HEK293 (cell line): ENCODE measurements at regions not wholly inside any gene's neighbourhood (a gene's known extent, or its start where the extent isn't known, plus 50 kb on each side); places are given as distances from the start of the nearest gene placed in this dataset.

Experiments
- IKZF3 ChIP-seq: fragments of 450-650 bp; IDR thresholded peaks from 2 replicates; pipeline ENCODE4 v1.5.0; 2018; ENCODE audit warnings: missing biosample characterization, mild to moderate bottlenecking, missing genetic modification characterization, moderate library complexity
- RBAK ChIP-seq: fragments of 450-650 bp; formaldehyde crosslinking; IDR thresholded peaks from 2 replicates; pipeline ENCODE4 v1.5.1; 2016; ENCODE audit warnings: missing biosample characterization, missing genetic modification characterization
- TRIM28 ChIP-seq: IDR thresholded peaks from 2 replicates; pipeline ENCODE4 v1.6.1; 2011; ENCODE audit warnings: low read length, control low read depth, borderline replicate concordance
- ZBTB1 ChIP-seq: fragments of 450-650 bp; formaldehyde crosslinking; IDR thresholded peaks from 2 replicates; pipeline ENCODE4 v1.5.1; 2016; ENCODE audit warnings: missing biosample characterization, missing genetic modification characterization
- ZNF274 ChIP-seq, 2 experiments: fragments of 200-500 bp in 1 of 2; fragments of 450-650 bp in 1 of 2; sonication (Bioruptor generic) in 1 of 2; formaldehyde crosslinking in 1 of 2; IDR thresholded peaks; 2 replicates each; pipeline versions ENCODE4 v1.5.1 to v1.6.1; 2014 to 2016; ENCODE audit warnings: borderline replicate concordance in 1 of 2, inconsistent platforms in 1 of 2, low read length in 1 of 2, missing biosample characterization in 1 of 2, missing genetic modification characterization in 1 of 2
- ZNF341 ChIP-seq: fragments of 450-650 bp; formaldehyde crosslinking; IDR thresholded peaks from 2 replicates; pipeline ENCODE4; 2016; ENCODE audit warnings: low read depth, missing biosample characterization, missing genetic modification characterization
- ZNF768 ChIP-seq: fragments of 450-650 bp; formaldehyde crosslinking; IDR thresholded peaks from 2 replicates; pipeline ENCODE4 v1.5.1; 2018; ENCODE audit warnings: missing biosample characterization, mild to moderate bottlenecking, missing genetic modification characterization
- TF ChIP-seq, protein P1 (sequence below): fragments of 450-650 bp; formaldehyde crosslinking; IDR thresholded peaks from 2 replicates; pipeline ENCODE4 v1.5.1; 2016; ENCODE audit warnings: missing biosample characterization, missing genetic modification characterization
- TF ChIP-seq, protein P2 (sequence below): fragments of 450-650 bp; formaldehyde crosslinking; IDR thresholded peaks from 2 replicates; pipeline ENCODE4 v1.5.1; 2016; ENCODE audit warnings: missing biosample characterization, missing genetic modification characterization
- TF ChIP-seq, protein P3 (sequence below): fragments of 450-650 bp; formaldehyde crosslinking; IDR thresholded peaks from 2 replicates; pipeline ENCODE4 v1.5.1; 2016; ENCODE audit warnings: missing biosample characterization, missing genetic modification characterization
- TF ChIP-seq, protein P4 (sequence below): fragments of 450-650 bp; formaldehyde crosslinking; IDR thresholded peaks from 2 replicates; pipeline ENCODE4 v1.5.1; 2016; ENCODE audit warnings: missing biosample characterization, missing genetic modification characterization
- TF ChIP-seq, protein P5 (sequence below): fragments of 450-650 bp; formaldehyde crosslinking; IDR thresholded peaks from 2 replicates; pipeline ENCODE4; 2016; ENCODE audit warnings: missing biosample characterization, missing genetic modification characterization
- TF ChIP-seq, protein P6 (sequence below): fragments of 450-650 bp; formaldehyde crosslinking; conservative IDR thresholded peaks from 2 replicates; pipeline ENCODE4 v1.5.1; 2016; ENCODE audit warnings: low read depth, missing biosample characterization, missing genetic modification characterization
- TF ChIP-seq, protein P7 (sequence below): fragments of 450-650 bp; formaldehyde crosslinking; IDR thresholded peaks from 2 replicates; pipeline ENCODE4 v1.5.1; 2016; ENCODE audit warnings: missing biosample characterization, missing genetic modification characterization

DNA sequence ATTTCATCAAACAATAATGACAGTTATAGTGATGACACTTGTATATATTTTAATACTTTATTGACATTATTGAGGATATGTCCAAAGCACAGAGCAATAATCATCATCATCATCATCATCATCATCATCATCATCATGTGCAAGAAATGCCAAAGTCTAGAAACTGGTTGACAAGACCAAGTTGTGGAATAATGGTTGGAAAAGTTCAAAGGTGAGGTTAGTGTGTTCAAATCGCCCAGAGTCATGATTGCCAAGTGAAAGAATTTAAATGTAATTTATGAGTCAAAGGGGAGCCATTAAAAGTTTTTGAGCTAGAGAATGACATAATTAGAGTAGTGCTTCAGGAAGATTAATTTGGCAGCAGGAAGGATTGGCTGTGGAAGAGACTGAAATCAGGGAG is 852.4 kb downstream of the SORCS1 start:
- TF ChIP-seq, protein P1, sequence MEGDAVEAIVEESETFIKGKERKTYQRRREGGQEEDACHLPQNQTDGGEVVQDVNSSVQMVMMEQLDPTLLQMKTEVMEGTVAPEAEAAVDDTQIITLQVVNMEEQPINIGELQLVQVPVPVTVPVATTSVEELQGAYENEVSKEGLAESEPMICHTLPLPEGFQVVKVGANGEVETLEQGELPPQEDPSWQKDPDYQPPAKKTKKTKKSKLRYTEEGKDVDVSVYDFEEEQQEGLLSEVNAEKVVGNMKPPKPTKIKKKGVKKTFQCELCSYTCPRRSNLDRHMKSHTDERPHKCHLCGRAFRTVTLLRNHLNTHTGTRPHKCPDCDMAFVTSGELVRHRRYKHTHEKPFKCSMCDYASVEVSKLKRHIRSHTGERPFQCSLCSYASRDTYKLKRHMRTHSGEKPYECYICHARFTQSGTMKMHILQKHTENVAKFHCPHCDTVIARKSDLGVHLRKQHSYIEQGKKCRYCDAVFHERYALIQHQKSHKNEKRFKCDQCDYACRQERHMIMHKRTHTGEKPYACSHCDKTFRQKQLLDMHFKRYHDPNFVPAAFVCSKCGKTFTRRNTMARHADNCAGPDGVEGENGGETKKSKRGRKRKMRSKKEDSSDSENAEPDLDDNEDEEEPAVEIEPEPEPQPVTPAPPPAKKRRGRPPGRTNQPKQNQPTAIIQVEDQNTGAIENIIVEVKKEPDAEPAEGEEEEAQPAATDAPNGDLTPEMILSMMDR (tag by site-specific recombination), result no peak
- TF ChIP-seq, protein P2, sequence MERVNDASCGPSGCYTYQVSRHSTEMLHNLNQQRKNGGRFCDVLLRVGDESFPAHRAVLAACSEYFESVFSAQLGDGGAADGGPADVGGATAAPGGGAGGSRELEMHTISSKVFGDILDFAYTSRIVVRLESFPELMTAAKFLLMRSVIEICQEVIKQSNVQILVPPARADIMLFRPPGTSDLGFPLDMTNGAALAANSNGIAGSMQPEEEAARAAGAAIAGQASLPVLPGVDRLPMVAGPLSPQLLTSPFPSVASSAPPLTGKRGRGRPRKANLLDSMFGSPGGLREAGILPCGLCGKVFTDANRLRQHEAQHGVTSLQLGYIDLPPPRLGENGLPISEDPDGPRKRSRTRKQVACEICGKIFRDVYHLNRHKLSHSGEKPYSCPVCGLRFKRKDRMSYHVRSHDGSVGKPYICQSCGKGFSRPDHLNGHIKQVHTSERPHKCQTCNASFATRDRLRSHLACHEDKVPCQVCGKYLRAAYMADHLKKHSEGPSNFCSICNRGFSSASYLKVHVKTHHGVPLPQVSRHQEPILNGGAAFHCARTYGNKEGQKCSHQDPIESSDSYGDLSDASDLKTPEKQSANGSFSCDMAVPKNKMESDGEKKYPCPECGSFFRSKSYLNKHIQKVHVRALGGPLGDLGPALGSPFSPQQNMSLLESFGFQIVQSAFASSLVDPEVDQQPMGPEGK (tag by site-specific recombination), result no peak
- TF ChIP-seq, protein P3, sequence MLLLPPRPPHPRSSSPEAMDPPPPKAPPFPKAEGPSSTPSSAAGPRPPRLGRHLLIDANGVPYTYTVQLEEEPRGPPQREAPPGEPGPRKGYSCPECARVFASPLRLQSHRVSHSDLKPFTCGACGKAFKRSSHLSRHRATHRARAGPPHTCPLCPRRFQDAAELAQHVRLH, result no peak
- TF ChIP-seq ZNF274 (IDR thresholded peaks at IDR 0.05; ENCODE audit: low read length) (no peak), ZNF274 (tag by site-specific recombination; IDR thresholded peaks at IDR 0.05; ENCODE audit: borderline replicate concordance) (no peak), IKZF3 (tag by site-specific recombination) (no peak), ZNF341 (tag by site-specific recombination) (no peak), ZNF768 (no peak), ZBTB1 (no peak), TRIM28 (no peak), RBAK (no peak)
- TF ChIP-seq, protein P4, sequence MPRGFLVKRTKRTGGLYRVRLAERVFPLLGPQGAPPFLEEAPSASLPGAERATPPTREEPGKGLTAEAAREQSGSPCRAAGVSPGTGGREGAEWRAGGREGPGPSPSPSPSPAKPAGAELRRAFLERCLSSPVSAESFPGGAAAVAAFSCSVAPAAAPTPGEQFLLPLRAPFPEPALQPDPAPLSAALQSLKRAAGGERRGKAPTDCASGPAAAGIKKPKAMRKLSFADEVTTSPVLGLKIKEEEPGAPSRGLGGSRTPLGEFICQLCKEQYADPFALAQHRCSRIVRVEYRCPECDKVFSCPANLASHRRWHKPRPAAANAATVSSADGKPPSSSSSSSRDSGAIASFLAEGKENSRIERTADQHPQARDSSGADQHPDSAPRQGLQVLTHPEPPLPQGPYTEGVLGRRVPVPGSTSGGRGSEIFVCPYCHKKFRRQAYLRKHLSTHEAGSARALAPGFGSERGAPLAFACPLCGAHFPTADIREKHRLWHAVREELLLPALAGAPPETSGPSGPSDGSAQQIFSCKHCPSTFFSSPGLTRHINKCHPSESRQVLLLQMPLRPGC (tag by site-specific recombination), result no peak
- TF ChIP-seq, protein P5, sequence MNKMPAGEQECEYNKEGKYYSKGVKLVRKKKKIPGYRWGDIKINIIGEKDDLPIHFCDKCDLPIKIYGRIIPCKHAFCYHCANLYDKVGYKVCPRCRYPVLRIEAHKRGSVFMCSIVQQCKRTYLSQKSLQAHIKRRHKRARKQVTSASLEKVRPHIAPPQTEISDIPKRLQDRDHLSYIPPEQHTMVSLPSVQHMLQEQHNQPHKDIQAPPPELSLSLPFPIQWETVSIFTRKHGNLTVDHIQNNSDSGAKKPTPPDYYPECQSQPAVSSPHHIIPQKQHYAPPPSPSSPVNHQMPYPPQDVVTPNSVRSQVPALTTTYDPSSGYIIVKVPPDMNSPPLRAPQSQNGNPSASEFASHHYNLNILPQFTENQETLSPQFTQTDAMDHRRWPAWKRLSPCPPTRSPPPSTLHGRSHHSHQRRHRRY (tag by site-specific recombination), result no peak
- TF ChIP-seq, protein P6, sequence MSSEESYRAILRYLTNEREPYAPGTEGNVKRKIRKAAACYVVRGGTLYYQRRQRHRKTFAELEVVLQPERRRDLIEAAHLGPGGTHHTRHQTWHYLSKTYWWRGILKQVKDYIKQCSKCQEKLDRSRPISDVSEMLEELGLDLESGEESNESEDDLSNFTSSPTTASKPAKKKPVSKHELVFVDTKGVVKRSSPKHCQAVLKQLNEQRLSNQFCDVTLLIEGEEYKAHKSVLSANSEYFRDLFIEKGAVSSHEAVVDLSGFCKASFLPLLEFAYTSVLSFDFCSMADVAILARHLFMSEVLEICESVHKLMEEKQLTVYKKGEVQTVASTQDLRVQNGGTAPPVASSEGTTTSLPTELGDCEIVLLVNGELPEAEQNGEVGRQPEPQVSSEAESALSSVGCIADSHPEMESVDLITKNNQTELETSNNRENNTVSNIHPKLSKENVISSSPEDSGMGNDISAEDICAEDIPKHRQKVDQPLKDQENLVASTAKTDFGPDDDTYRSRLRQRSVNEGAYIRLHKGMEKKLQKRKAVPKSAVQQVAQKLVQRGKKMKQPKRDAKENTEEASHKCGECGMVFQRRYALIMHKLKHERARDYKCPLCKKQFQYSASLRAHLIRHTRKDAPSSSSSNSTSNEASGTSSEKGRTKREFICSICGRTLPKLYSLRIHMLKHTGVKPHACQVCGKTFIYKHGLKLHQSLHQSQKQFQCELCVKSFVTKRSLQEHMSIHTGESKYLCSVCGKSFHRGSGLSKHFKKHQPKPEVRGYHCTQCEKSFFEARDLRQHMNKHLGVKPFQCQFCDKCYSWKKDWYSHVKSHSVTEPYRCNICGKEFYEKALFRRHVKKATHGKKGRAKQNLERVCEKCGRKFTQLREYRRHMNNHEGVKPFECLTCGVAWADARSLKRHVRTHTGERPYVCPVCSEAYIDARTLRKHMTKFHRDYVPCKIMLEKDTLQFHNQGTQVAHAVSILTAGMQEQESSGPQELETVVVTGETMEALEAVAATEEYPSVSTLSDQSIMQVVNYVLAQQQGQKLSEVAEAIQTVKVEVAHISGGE (tag by site-specific recombination), result no peak
- TF ChIP-seq, protein P7, sequence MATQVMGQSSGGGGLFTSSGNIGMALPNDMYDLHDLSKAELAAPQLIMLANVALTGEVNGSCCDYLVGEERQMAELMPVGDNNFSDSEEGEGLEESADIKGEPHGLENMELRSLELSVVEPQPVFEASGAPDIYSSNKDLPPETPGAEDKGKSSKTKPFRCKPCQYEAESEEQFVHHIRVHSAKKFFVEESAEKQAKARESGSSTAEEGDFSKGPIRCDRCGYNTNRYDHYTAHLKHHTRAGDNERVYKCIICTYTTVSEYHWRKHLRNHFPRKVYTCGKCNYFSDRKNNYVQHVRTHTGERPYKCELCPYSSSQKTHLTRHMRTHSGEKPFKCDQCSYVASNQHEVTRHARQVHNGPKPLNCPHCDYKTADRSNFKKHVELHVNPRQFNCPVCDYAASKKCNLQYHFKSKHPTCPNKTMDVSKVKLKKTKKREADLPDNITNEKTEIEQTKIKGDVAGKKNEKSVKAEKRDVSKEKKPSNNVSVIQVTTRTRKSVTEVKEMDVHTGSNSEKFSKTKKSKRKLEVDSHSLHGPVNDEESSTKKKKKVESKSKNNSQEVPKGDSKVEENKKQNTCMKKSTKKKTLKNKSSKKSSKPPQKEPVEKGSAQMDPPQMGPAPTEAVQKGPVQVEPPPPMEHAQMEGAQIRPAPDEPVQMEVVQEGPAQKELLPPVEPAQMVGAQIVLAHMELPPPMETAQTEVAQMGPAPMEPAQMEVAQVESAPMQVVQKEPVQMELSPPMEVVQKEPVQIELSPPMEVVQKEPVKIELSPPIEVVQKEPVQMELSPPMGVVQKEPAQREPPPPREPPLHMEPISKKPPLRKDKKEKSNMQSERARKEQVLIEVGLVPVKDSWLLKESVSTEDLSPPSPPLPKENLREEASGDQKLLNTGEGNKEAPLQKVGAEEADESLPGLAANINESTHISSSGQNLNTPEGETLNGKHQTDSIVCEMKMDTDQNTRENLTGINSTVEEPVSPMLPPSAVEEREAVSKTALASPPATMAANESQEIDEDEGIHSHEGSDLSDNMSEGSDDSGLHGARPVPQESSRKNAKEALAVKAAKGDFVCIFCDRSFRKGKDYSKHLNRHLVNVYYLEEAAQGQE, result no peak
